Gastrocnemius medialis (tissue), 4 donors: ENCODE measurements at regions not wholly inside any gene's neighbourhood (a gene's known extent, or its start where the extent isn't known, plus 50 kb on each side); places are given as distances from the start of the nearest gene placed in this dataset.

Experiments used
- CTCF ChIP-seq, 5 experiments: fragments of 450-650 bp in 3 of 5; fragments of 200-600 bp in 2 of 5; sonication (generic) in 2 of 5; IDR thresholded peaks in 4 of 5; conservative IDR thresholded peaks in 1 of 5; 1 replicate in 4 of 5; 2 replicates in 1 of 5; pipeline ENCODE4 v1.5.1; 2016 to 2019; ENCODE audit warnings: antibody characterized with exemption in 5 of 5, mild to moderate bottlenecking in 3 of 5, moderate library complexity in 3 of 5
- POLR2A ChIP-seq, 2 donors: fragments of 450-650 bp; IDR thresholded peaks; one replicate each; pipeline ENCODE4 v1.6.1; 2017; ENCODE audit warnings: antibody characterized with exemption in 2 of 2, mild to moderate bottlenecking in 2 of 2, moderate library complexity in 2 of 2

DNA sequence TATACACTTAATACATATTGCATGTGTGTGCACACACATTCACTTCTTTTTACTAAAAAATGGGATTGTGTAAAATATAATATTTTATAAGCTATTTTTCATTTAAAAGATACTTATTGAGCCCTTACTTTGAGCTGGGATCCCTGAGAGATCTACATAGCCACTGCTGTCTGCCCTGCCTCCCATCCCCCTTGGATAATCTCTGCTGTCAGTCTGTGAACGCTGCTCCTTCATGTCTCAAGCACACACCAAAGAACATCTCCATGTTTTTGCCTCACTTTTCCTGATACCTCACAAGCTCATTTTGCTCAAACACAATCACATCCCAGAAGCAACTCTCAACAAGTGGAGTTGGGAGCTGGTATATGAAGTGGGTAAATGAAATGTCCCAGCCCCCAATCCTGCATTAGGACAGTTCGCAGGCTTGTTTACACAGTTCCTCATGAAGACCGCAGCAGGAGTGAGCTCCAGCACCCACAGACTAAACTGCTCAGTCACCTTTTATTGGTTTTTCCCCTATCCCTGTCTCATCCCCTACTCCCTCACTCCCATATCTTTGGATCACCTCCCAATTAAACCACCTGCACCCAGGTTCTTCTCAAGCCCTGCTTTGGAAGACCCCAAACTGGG is 108.3 kb upstream of the FRY start:
- TF ChIP-seq CTCF (IDR thresholded peaks at IDR 0.05 in 4 of 5, conservative IDR thresholded peaks at IDR 0.05 in 1 of 5): no peak
- no peak for TF ChIP-seq POLR2A (IDR thresholded peaks at IDR 0.05)
